HEK293 (cell line): ENCODE measurements at regions not wholly inside any gene's neighbourhood (a gene's known extent, or its start where the extent isn't known, plus 50 kb on each side); places are given as distances from the start of the nearest gene placed in this dataset.

Source experiments
- CTCF ChIA-PET: fragments of 350-600 bp; formaldehyde crosslinking; extraction: SDS; loops from one replicate; lab custom pipeline; 2021; ENCODE audit warnings: antibody characterized with exemption; lab: Yijun Ruan, JAX
- POLR2A ChIA-PET: fragments of 300-600 bp; formaldehyde crosslinking; extraction: SDS; loops from one replicate; lab custom pipeline; 2020; ENCODE audit warnings: antibody characterized with exemption, inconsistent platforms; lab: Yijun Ruan, JAX
- H3K27ac ChIP-seq: fragments of 200-500 bp; sonication (Bioruptor generic); 2 replicates; pipeline ENCODE4 v1.5.1; 2014; ENCODE audit warnings: low read depth, low read length, control low read depth, inconsistent platforms; ENCODE audit errors: extremely low read depth
- H3K36me3 ChIP-seq, 2 experiments: fragments of 200-500 bp in 1 of 2; sonication (Bioruptor generic) in 1 of 2; 1 replicate in 1 of 2; 2 replicates in 1 of 2; pipeline ENCODE4 v1.5.1; 2014 to 2017; ENCODE audit warnings: inconsistent platforms in 2 of 2, low read length in 2 of 2; ENCODE audit not compliant: control insufficient read depth in 2 of 2, insufficient read depth in 1 of 2
- H3K4me1 ChIP-seq: fragments of 200-500 bp; sonication (Bioruptor generic); 2 replicates; pipeline ENCODE4 v1.5.1; 2014; ENCODE audit warnings: mild to moderate bottlenecking, low read length, inconsistent platforms; ENCODE audit not compliant: control insufficient read depth, insufficient read depth
- H3K4me3 ChIP-seq: 2 replicates; pipeline ENCODE4 v1.5.1; 2011; ENCODE audit warnings: low read depth, mild to moderate bottlenecking, control low read depth, low read length, moderate library complexity
- H3K9me3 ChIP-seq: fragments of 200-500 bp; sonication (Bioruptor generic); 2 replicates; pipeline ENCODE4 v1.5.1; 2014; ENCODE audit warnings: low read depth, low read length, inconsistent platforms; ENCODE audit not compliant: control insufficient read depth, insufficient read depth
- EGR2 ChIP-seq: fragments of 450-650 bp; formaldehyde crosslinking; IDR thresholded peaks from 2 replicates; pipeline ENCODE4 v1.5.1; 2016; ENCODE audit warnings: low read depth, missing biosample characterization, missing genetic modification characterization
- FEZF1 ChIP-seq: fragments of 450-650 bp; formaldehyde crosslinking; IDR thresholded peaks from 2 replicates; pipeline ENCODE4 v1.5.1; 2016; ENCODE audit warnings: missing biosample characterization, missing genetic modification characterization
- KLF1 ChIP-seq: fragments of 450-650 bp; formaldehyde crosslinking; IDR thresholded peaks from 2 replicates; pipeline ENCODE4 v1.5.1; 2016; ENCODE audit warnings: missing biosample characterization, missing genetic modification characterization
- PRDM1 ChIP-seq: fragments of 450-650 bp; formaldehyde crosslinking; IDR thresholded peaks from 2 replicates; pipeline ENCODE4; 2016; ENCODE audit warnings: missing biosample characterization, missing genetic modification characterization
- SP2 ChIP-seq: fragments of 450-650 bp; formaldehyde crosslinking; IDR thresholded peaks from 2 replicates; pipeline ENCODE4 v1.5.1; 2016; ENCODE audit warnings: missing biosample characterization, missing genetic modification characterization
- SP3 ChIP-seq: fragments of 450-650 bp; formaldehyde crosslinking; IDR thresholded peaks from 2 replicates; pipeline ENCODE4 v1.5.1; 2016; ENCODE audit warnings: missing biosample characterization, missing genetic modification characterization
- WT1 ChIP-seq: fragments of 450-650 bp; formaldehyde crosslinking; IDR thresholded peaks from 2 replicates; pipeline ENCODE4 v1.5.1; 2016; ENCODE audit warnings: missing biosample characterization, missing genetic modification characterization
- ZBTB17 ChIP-seq: fragments of 450-650 bp; formaldehyde crosslinking; IDR thresholded peaks from 2 replicates; pipeline ENCODE4 v1.5.1; 2016; ENCODE audit warnings: missing biosample characterization, missing genetic modification characterization
- ZFHX2 ChIP-seq: fragments of 450-650 bp; formaldehyde crosslinking; conservative IDR thresholded peaks from 2 replicates; pipeline ENCODE4 v1.5.1; 2016; ENCODE audit warnings: missing biosample characterization, missing genetic modification characterization
- ZNF184 ChIP-seq: fragments of 450-650 bp; IDR thresholded peaks from 2 replicates; pipeline ENCODE4 v1.5.1; 2018; ENCODE audit warnings: missing biosample characterization, mild to moderate bottlenecking, missing genetic modification characterization
- ZNF211 ChIP-seq: fragments of 450-650 bp; formaldehyde crosslinking; IDR thresholded peaks from 2 replicates; pipeline ENCODE4 v1.5.1; 2016; ENCODE audit warnings: low read depth, missing biosample characterization, missing genetic modification characterization
- ZNF266 ChIP-seq: fragments of 450-650 bp; formaldehyde crosslinking; IDR thresholded peaks from 2 replicates; pipeline ENCODE4 v1.5.1; 2016; ENCODE audit warnings: missing biosample characterization, missing genetic modification characterization, low read depth
- ZNF366 ChIP-seq: fragments of 450-650 bp; formaldehyde crosslinking; conservative IDR thresholded peaks from 2 replicates; pipeline ENCODE4 v1.5.1; 2016; ENCODE audit warnings: missing biosample characterization, missing genetic modification characterization
- ZNF391 ChIP-seq: fragments of 450-650 bp; formaldehyde crosslinking; IDR thresholded peaks from 2 replicates; pipeline ENCODE4 v1.5.1; 2016; ENCODE audit warnings: low read depth, missing biosample characterization, missing genetic modification characterization, borderline replicate concordance
- ZNF433 ChIP-seq: fragments of 450-650 bp; formaldehyde crosslinking; IDR thresholded peaks from 2 replicates; pipeline ENCODE4 v1.5.1; 2016; ENCODE audit warnings: missing biosample characterization, missing genetic modification characterization, low read depth
- ZNF529 ChIP-seq: fragments of 450-650 bp; formaldehyde crosslinking; IDR thresholded peaks from 2 replicates; pipeline ENCODE4 v1.5.1; 2017; ENCODE audit warnings: missing genetic modification characterization, missing biosample characterization; ENCODE audit not compliant: insufficient replicate concordance
- ZNF629 ChIP-seq: fragments of 450-650 bp; formaldehyde crosslinking; IDR thresholded peaks from 2 replicates; pipeline ENCODE4 v1.5.1; 2017; ENCODE audit warnings: missing biosample characterization, missing genetic modification characterization
- ZNF660 ChIP-seq: fragments of 450-650 bp; IDR thresholded peaks from 2 replicates; pipeline ENCODE4 v1.5.1; 2018; ENCODE audit warnings: missing biosample characterization, mild to moderate bottlenecking, missing genetic modification characterization
- ZNF664 ChIP-seq: fragments of 450-650 bp; formaldehyde crosslinking; IDR thresholded peaks from 2 replicates; pipeline ENCODE4 v1.5.1; 2016; ENCODE audit warnings: missing biosample characterization, missing genetic modification characterization
- ZNF707 ChIP-seq: fragments of 450-650 bp; formaldehyde crosslinking; IDR thresholded peaks from 2 replicates; pipeline ENCODE4 v1.5.1; 2016; ENCODE audit warnings: missing biosample characterization, missing genetic modification characterization
- ZNF776 ChIP-seq: fragments of 450-650 bp; formaldehyde crosslinking; IDR thresholded peaks from 2 replicates; pipeline ENCODE4 v1.5.0; 2017; ENCODE audit warnings: missing biosample characterization, missing genetic modification characterization, borderline replicate concordance
- TF ChIP-seq, protein P1 (sequence below): fragments of 450-650 bp; formaldehyde crosslinking; IDR thresholded peaks from 2 replicates; pipeline ENCODE4 v1.5.1; 2017; ENCODE audit warnings: missing biosample characterization, missing genetic modification characterization
- TF ChIP-seq, protein P2 (sequence below): IDR thresholded peaks from 2 replicates; pipeline ENCODE4 v1.6.1; 2011; ENCODE audit warnings: mild to moderate bottlenecking, low read depth, low read length, borderline replicate concordance

DNA sequence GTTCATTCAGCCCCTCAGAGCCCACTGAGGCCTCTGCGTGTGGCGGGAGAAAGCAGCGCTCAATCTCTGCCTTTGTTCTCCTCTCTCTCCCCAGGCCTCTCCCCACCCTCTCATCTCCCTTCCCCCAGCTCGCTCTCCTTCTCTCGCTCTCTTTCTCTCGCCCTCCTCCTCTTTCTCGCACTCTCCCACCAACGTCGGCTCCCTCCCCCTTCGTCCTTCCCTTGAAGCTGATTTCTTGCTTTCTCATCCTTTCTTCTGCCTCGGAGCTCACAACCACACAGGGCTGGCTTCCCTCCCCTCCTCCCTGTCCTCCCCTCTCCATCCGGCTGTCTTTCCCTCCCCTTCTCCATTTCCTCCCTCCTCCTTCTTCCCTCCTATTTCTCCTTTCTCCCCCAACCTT lies 96.4 kb downstream of the LRRC74A start:
- POLR2A ChIA-PET: interaction anchor here (0.6 kb wide), 1 partner anchor 25 kb away, joined by 3 read pairs; no protein-coding TSS in a partner anchor
- H3K4me1 ChIP-seq: peaks cover 38% of the 10 kb centered on the region
- H3K27ac ChIP-seq: peak overlapping the region; percentile 24; the same call in 1 of the 2 replicates
- H3K9me3 ChIP-seq: no peaks in the 10 kb centered on the region
- no peak overlapping the region for H3K4me3 ChIP-seq
- CTCF ChIA-PET: interaction anchor here (0.5 to 1.6 kb wide), 2 partner anchors 9 to 193 kb away, joined by 6 to 7 read pairs; no protein-coding TSS in a partner anchor
- H3K36me3 ChIP-seq: no peaks in the 10 kb centered on the region
- TF ChIP-seq ZNF664: no peak
- no peak for TF ChIP-seq SP3 (tag by site-specific recombination)
- TF ChIP-seq ZBTB17 (tag by site-specific recombination): 0 out of 2 replicates have a peak, but pooled peaks have one; percentile 31
- TF ChIP-seq, protein P1, sequence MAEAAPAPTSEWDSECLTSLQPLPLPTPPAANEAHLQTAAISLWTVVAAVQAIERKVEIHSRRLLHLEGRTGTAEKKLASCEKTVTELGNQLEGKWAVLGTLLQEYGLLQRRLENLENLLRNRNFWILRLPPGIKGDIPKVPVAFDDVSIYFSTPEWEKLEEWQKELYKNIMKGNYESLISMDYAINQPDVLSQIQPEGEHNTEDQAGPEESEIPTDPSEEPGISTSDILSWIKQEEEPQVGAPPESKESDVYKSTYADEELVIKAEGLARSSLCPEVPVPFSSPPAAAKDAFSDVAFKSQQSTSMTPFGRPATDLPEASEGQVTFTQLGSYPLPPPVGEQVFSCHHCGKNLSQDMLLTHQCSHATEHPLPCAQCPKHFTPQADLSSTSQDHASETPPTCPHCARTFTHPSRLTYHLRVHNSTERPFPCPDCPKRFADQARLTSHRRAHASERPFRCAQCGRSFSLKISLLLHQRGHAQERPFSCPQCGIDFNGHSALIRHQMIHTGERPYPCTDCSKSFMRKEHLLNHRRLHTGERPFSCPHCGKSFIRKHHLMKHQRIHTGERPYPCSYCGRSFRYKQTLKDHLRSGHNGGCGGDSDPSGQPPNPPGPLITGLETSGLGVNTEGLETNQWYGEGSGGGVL: peak; percentile 61; the same call in 1 of the 2 replicates
- TF ChIP-seq FEZF1 (tag by site-specific recombination): no peak
- no peak for TF ChIP-seq ZNF184
- no peak for TF ChIP-seq ZNF707
- no peak for TF ChIP-seq ZNF629 (tag by site-specific recombination)
- peak; percentile 74 for TF ChIP-seq WT1 (tag by site-specific recombination)
- TF ChIP-seq ZNF529 (tag by site-specific recombination): no peak
- TF ChIP-seq PRDM1 (tag by site-specific recombination): peak; percentile 90
- TF ChIP-seq ZNF211 (tag by site-specific recombination): no peak
- no peak; the same call in 1 of the 2 replicates for TF ChIP-seq SP2 (tag by site-specific recombination)
- no peak for TF ChIP-seq ZNF266

GRCh38 chr14:76922092-76922491 lies 95.9 kb downstream of the LRRC74A start:
- no peaks in the 10 kb centered on the region for H3K36me3 ChIP-seq
- peaks cover 43% of the 10 kb centered on the region for H3K4me1 ChIP-seq
- no peaks in the 10 kb centered on the region for H3K9me3 ChIP-seq
- POLR2A ChIA-PET: no interaction called here
- H3K27ac ChIP-seq: no peak overlapping the region
- TF ChIP-seq, protein P2, sequence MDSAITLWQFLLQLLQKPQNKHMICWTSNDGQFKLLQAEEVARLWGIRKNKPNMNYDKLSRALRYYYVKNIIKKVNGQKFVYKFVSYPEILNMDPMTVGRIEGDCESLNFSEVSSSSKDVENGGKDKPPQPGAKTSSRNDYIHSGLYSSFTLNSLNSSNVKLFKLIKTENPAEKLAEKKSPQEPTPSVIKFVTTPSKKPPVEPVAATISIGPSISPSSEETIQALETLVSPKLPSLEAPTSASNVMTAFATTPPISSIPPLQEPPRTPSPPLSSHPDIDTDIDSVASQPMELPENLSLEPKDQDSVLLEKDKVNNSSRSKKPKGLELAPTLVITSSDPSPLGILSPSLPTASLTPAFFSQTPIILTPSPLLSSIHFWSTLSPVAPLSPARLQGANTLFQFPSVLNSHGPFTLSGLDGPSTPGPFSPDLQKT: no peak
- no peak for TF ChIP-seq ZNF433 (tag by site-specific recombination)
- no peak for TF ChIP-seq ZNF776 (tag by site-specific recombination)
- no peak for TF ChIP-seq ZNF391 (tag by site-specific recombination)
- no peak for TF ChIP-seq ZNF660 (tag by site-specific recombination)
- peak; percentile 52; the same call in 1 of the 2 replicates for TF ChIP-seq EGR2 (tag by site-specific recombination)
- no peak for TF ChIP-seq KLF1 (tag by site-specific recombination)
- TF ChIP-seq ZFHX2 (tag by site-specific recombination): peak; percentile 48
- TF ChIP-seq ZNF366 (tag by site-specific recombination): 0 out of 2 replicates have a peak, but pooled peaks have one; percentile 73
- CTCF ChIA-PET: interaction anchor here (0.5 to 1.8 kb wide), 3 partner anchors 131 to 193 kb away, joined by 4 to 7 read pairs (median 5); no protein-coding TSS in a partner anchor
- H3K4me3 ChIP-seq: no peak overlapping the region
